Neural crest cell (in vitro differentiated cells): ENCODE measurements at regions not wholly inside any gene's neighbourhood (a gene's known extent, or its start where the extent isn't known, plus 50 kb on each side); places are given as distances from the start of the nearest gene placed in this dataset.

Experiments
- DNase-seq: peaks from one replicate; pipeline ENCODE4 v3.0.0; 2021; ENCODE audit warnings: low read depth, mixed read lengths, low spot score
- H3K27ac Mint-ChIP-seq: one replicate; pipeline ENCODE4 v1.8.0; 2021; ENCODE audit warnings: mild to moderate bottlenecking, mixed read lengths; ENCODE audit not compliant: unreplicated experiment
- H3K27me3 Mint-ChIP-seq: 2 replicates; pipeline ENCODE4 v1.8.0; 2021; ENCODE audit warnings: low read depth, mild to moderate bottlenecking, mixed read lengths
- H3K36me3 Mint-ChIP-seq: 2 replicates; pipeline ENCODE4 v1.8.0; 2021; ENCODE audit warnings: low read depth, mild to moderate bottlenecking, mixed read lengths
- H3K4me1 Mint-ChIP-seq: 2 replicates; pipeline ENCODE4 v1.8.0; 2021; ENCODE audit warnings: mixed read lengths
- H3K4me3 Mint-ChIP-seq: one replicate; pipeline ENCODE4 v1.8.0; 2021; ENCODE audit warnings: mild to moderate bottlenecking, mixed read lengths
- H3K9me3 Mint-ChIP-seq: 2 replicates; pipeline ENCODE4 v1.8.0; 2021; ENCODE audit warnings: mixed read lengths
- TF ChIP-seq, protein P1 (sequence below): fragments of 200-600 bp; sonication (generic); conservative IDR thresholded peaks from 2 replicates; pipeline ENCODE4 v1.5.0; 2021; ENCODE audit warnings: antibody characterized with exemption, mild to moderate bottlenecking

DNA sequence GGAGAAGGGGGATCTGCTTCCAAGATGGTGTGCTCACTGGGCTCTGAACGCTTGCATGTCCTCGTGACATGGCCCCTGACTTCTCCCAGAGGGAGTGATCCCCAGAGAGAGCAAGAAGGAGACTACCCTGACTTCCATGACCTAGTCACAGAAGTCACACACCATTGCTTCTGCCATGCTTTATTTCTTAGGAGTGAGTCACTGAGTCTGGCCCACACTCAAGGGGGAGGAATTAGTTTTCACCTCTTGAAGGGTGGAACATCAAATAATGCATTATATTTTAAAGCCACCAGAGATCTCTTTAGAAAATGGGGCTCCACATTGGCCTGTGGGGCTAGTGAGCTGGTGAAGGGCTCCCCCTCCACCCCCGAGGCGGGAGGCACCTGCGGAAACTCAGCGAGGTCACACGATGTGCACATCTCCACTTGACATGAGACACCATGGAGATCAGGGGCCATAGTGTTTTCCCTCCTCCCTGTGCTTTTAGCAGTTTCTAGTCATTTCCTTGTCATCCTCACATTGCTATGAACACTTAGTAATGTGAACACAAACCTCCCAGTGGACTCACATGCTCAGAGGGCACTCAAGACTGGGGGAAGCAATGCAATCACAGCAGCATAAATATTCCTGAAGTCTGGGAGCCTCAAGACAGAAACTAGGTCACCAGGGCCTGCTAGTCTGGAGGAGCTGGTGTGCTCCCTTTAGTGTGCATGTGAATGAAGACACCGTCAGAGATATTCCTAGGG is 87.4 kb upstream of the FZD10 start:
- Mint-ChIP-seq H3K4me1 (peaks cover 9% of the 10 kb centered on the region), H3K9me3 (no peaks in the 10 kb centered on the region), H3K27ac (no peak overlapping the region), H3K27me3 (no peaks in the 10 kb centered on the region), H3K4me3 (no peak overlapping the region), H3K36me3 (no peaks in the 10 kb centered on the region)
- DNase-seq = no peak
- TF ChIP-seq, protein P1, sequence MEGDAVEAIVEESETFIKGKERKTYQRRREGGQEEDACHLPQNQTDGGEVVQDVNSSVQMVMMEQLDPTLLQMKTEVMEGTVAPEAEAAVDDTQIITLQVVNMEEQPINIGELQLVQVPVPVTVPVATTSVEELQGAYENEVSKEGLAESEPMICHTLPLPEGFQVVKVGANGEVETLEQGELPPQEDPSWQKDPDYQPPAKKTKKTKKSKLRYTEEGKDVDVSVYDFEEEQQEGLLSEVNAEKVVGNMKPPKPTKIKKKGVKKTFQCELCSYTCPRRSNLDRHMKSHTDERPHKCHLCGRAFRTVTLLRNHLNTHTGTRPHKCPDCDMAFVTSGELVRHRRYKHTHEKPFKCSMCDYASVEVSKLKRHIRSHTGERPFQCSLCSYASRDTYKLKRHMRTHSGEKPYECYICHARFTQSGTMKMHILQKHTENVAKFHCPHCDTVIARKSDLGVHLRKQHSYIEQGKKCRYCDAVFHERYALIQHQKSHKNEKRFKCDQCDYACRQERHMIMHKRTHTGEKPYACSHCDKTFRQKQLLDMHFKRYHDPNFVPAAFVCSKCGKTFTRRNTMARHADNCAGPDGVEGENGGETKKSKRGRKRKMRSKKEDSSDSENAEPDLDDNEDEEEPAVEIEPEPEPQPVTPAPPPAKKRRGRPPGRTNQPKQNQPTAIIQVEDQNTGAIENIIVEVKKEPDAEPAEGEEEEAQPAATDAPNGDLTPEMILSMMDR = no peak

- no peak overlapping the region for H3K4me3 Mint-ChIP-seq
- H3K27me3 Mint-ChIP-seq = no peaks in the 10 kb centered on the region
- H3K9me3 Mint-ChIP-seq = no peaks in the 10 kb centered on the region
- TF ChIP-seq, protein P1 = no peak
- H3K36me3 Mint-ChIP-seq = no peaks in the 10 kb centered on the region
- H3K4me1 Mint-ChIP-seq = peaks cover 9% of the 10 kb centered on the region
- H3K27ac Mint-ChIP-seq = no peak overlapping the region
- DNase-seq = no peak
Observed at GRCh38 chr12:130075497-130076076, 86.7 kb upstream of the FZD10 start.

DNA sequence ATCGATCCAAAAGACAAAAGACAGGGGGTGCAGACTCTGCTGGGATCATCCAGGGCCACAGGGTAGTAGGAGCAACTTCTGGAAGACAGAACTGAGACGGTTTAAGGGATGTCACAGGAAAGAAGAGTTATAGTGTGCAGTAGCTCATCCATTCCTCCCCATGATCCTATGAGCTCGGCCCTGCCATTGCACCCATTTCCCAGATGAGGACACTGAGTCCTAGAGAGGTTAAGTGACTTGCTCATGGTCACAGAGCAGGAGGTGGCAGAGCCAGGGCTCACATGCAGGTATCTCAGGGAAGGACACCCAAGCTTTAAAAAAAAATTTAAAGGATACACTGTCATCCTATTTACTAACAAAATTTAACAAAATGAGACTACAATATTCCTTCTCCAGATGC is 86.1 kb upstream of the FZD10 start:
- Mint-ChIP-seq H3K4me3 (no peak overlapping the region), H3K9me3 (no peaks in the 10 kb centered on the region), H3K4me1 (peaks cover 9% of the 10 kb centered on the region), H3K27me3 (no peaks in the 10 kb centered on the region), H3K36me3 (no peaks in the 10 kb centered on the region), H3K27ac (no peak overlapping the region)
- DNase-seq = no peak
- TF ChIP-seq, protein P1 = no peak

GRCh38 chr12:130076752-130077151 is 85.5 kb upstream of the FZD10 start:
- Mint-ChIP-seq H3K9me3 (no peaks in the 10 kb centered on the region), H3K4me3 (no peak overlapping the region), H3K27me3 (no peaks in the 10 kb centered on the region), H3K27ac (no peak overlapping the region), H3K4me1 (peaks cover 15% of the 10 kb centered on the region), H3K36me3 (no peaks in the 10 kb centered on the region)
- no peak for DNase-seq
- TF ChIP-seq, protein P1 = no peak

- no peak for DNase-seq
- Mint-ChIP-seq H3K4me1 (peaks cover 27% of the 10 kb centered on the region), H3K9me3 (no peaks in the 10 kb centered on the region), H3K27ac (no peak overlapping the region), H3K27me3 (no peaks in the 10 kb centered on the region), H3K36me3 (no peaks in the 10 kb centered on the region), H3K4me3 (no peak overlapping the region)
- TF ChIP-seq, protein P1 = no peak
Observed at GRCh38 chr12:130078852-130079251, 83.4 kb upstream of the FZD10 start.
